Loucy (cell line): ENCODE measurements at regions not wholly inside any gene's neighbourhood (a gene's known extent, or its start where the extent isn't known, plus 50 kb on each side); places are given as distances from the start of the nearest gene placed in this dataset.
"Not testable (repeated sequence)": the region's sequence is repeated elsewhere in the genome, so short reads cannot be mapped to it uniquely, and the experiment has no call there.

Experiments used
- H2AFZ ChIP-seq: fragments of 200-600 bp; sonication (generic); 2 replicates; pipeline ENCODE4 v1.6.0; 2016; ENCODE audit warnings: antibody characterized with exemption, mild to moderate bottlenecking, low read length, moderate library complexity
- H3F3A ChIP-seq: fragments of 200-600 bp; 2 replicates; pipeline ENCODE4 v1.6.0; 2016; ENCODE audit warnings: antibody characterized with exemption, low read depth, mild to moderate bottlenecking
- H3K27me3 ChIP-seq: fragments of 200-600 bp; sonication (generic); 2 replicates; pipeline ENCODE4 v1.6.1; 2014; ENCODE audit warnings: low read length, mild to moderate bottlenecking; ENCODE audit not compliant: insufficient read depth, poor library complexity, severe bottlenecking
- H3K36me3 ChIP-seq: fragments of 200-600 bp; sonication (generic); 2 replicates; pipeline ENCODE4 v1.6.1; 2016; ENCODE audit warnings: low read length; ENCODE audit not compliant: insufficient read depth
- H3K4me1 ChIP-seq: fragments of 200-600 bp; sonication (generic); 2 replicates; pipeline ENCODE4 v1.5.1; 2014; ENCODE audit warnings: low read length, mild to moderate bottlenecking; ENCODE audit not compliant: insufficient read depth, poor library complexity, severe bottlenecking
- H3K4me2 ChIP-seq: fragments of 200-600 bp; sonication (generic); 2 replicates; pipeline ENCODE4 v1.6.0; 2014; ENCODE audit warnings: antibody characterized with exemption, low read length, low read depth, mild to moderate bottlenecking; ENCODE audit not compliant: poor library complexity, severe bottlenecking
- H3K4me3 ChIP-seq: fragments of 200-600 bp; sonication (generic); 2 replicates; pipeline ENCODE4 v1.5.1; 2014; ENCODE audit warnings: low read length, mild to moderate bottlenecking, mixed read lengths; ENCODE audit not compliant: poor library complexity, severe bottlenecking
- H3K79me2 ChIP-seq: fragments of 200-600 bp; sonication (generic); 2 replicates; pipeline ENCODE4 v1.6.1; 2014; ENCODE audit warnings: low read length; ENCODE audit not compliant: insufficient read depth
- H3K9ac ChIP-seq: fragments of 200-600 bp; sonication (generic); 2 replicates; pipeline ENCODE4 v1.6.0; 2014; ENCODE audit warnings: mild to moderate bottlenecking, low read depth, low read length, moderate library complexity; ENCODE audit not compliant: poor library complexity, severe bottlenecking
- H3K9me2 ChIP-seq: fragments of 200-600 bp; sonication (generic); replicated peaks from 2 replicates; pipeline ENCODE4 v1.6.1; 2016; ENCODE audit warnings: low read depth, low read length, mixed read lengths
- H3K9me3 ChIP-seq: fragments of 200-600 bp; sonication (generic); 2 replicates; pipeline ENCODE4 v1.6.1; 2014; ENCODE audit warnings: mild to moderate bottlenecking, antibody characterized with exemption, low read length, low read depth; ENCODE audit not compliant: insufficient read depth
- H4K20me1 ChIP-seq: fragments of 200-600 bp; sonication (generic); 2 replicates; pipeline ENCODE4 v1.6.0; 2014; ENCODE audit warnings: antibody characterized with exemption, low read length, mild to moderate bottlenecking; ENCODE audit not compliant: insufficient read depth, poor library complexity, severe bottlenecking
- EZH2phosphoT487 ChIP-seq: fragments of 200-600 bp; IDR thresholded peaks from 2 replicates; pipeline ENCODE4 v1.6.1; 2018; ENCODE audit warnings: antibody characterized with exemption, mild to moderate bottlenecking, moderate library complexity, borderline replicate concordance
- TF ChIP-seq, protein P1 (sequence below): fragments of 200-600 bp; sonication (generic); conservative IDR thresholded peaks from 2 replicates; pipeline ENCODE4 v1.5.1; 2014; ENCODE audit warnings: mild to moderate bottlenecking, antibody characterized with exemption, low read length

- Histone ChIP-seq H3F3A (no peaks in the 10 kb centered on the region), H3K79me2 (no peaks in the 10 kb centered on the region), H4K20me1 (no peaks in the 10 kb centered on the region), H3K27me3 (no peaks in the 10 kb centered on the region), H3K9me2 (no peaks in the 10 kb centered on the region), H3K9ac (no peak overlapping the region), H3K9me3 (no peaks in the 10 kb centered on the region), H2AFZ (no peak overlapping the region), H3K4me3 (no peak overlapping the region), H3K4me1 (no peaks in the 10 kb centered on the region), H3K36me3 (no peaks in the 10 kb centered on the region), H3K4me2 (no peak overlapping the region)
- TF ChIP-seq, protein P1, sequence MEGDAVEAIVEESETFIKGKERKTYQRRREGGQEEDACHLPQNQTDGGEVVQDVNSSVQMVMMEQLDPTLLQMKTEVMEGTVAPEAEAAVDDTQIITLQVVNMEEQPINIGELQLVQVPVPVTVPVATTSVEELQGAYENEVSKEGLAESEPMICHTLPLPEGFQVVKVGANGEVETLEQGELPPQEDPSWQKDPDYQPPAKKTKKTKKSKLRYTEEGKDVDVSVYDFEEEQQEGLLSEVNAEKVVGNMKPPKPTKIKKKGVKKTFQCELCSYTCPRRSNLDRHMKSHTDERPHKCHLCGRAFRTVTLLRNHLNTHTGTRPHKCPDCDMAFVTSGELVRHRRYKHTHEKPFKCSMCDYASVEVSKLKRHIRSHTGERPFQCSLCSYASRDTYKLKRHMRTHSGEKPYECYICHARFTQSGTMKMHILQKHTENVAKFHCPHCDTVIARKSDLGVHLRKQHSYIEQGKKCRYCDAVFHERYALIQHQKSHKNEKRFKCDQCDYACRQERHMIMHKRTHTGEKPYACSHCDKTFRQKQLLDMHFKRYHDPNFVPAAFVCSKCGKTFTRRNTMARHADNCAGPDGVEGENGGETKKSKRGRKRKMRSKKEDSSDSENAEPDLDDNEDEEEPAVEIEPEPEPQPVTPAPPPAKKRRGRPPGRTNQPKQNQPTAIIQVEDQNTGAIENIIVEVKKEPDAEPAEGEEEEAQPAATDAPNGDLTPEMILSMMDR: no peak
- TF ChIP-seq EZH2phosphoT487: no peak
Measured at GRCh38 chrX:139446832-139447231, 83.7 kb upstream of the F9 start.

GRCh38 chrX:139429913-139430312 is 100.6 kb upstream of the F9 start:
- TF ChIP-seq EZH2phosphoT487: no peak
- TF ChIP-seq, protein P1: no peak
- Histone ChIP-seq H3K4me2 (no peak overlapping the region), H3K9ac (no peak overlapping the region)

DNA sequence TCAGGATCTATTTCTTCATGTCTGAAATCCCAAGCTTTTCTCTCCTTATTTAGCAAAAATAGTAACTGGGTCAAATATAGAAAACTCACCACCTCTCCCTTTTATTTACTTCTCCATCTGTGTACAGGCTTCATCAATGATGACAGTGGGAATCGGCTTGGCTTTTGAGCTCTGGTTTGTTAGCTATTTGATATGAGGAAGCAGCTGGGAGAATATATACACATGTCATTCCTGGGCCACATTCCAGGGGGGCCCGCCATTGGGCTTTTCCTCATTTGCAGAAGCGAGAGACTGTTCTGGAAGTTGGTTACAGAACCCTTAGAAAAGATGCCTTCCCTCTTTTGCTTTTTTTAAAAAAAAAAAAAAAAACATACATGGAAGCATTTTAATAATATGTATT is 107.4 kb upstream of the F9 start:
- H3K27me3 ChIP-seq: no peaks in the 10 kb centered on the region
- H3K79me2 ChIP-seq: no peaks in the 10 kb centered on the region
- H3K9ac ChIP-seq: no peak overlapping the region
- no peaks in the 10 kb centered on the region for H4K20me1 ChIP-seq
- no peaks in the 10 kb centered on the region for H3F3A ChIP-seq
- H3K4me3 ChIP-seq: no peak overlapping the region
- no peak overlapping the region for H2AFZ ChIP-seq
- TF ChIP-seq EZH2phosphoT487: no peak
- TF ChIP-seq, protein P1: no peak
- H3K4me2 ChIP-seq: no peak overlapping the region
- no peaks in the 10 kb centered on the region for H3K36me3 ChIP-seq
- no peaks in the 10 kb centered on the region for H3K4me1 ChIP-seq
- no peaks in the 10 kb centered on the region for H3K9me3 ChIP-seq
- no peaks in the 10 kb centered on the region for H3K9me2 ChIP-seq

More at GRCh38 chrX:139429913-139430312, 100.6 kb upstream of the F9 start:
- Histone ChIP-seq H3K9me2 (no peaks in the 10 kb centered on the region), H3F3A (no peaks in the 10 kb centered on the region), H3K9me3 (no peaks in the 10 kb centered on the region), H3K4me1 (no peaks in the 10 kb centered on the region), H4K20me1 (no peaks in the 10 kb centered on the region), H3K79me2 (no peaks in the 10 kb centered on the region), H2AFZ (no peak overlapping the region), H3K27me3 (no peaks in the 10 kb centered on the region), H3K4me3 (no peak overlapping the region), H3K36me3 (no peaks in the 10 kb centered on the region)

GRCh38 chrX:139398258-139398657 is 132.3 kb upstream of the F9 start:
- not testable (repeated sequence) for H3K4me1 ChIP-seq, H3K9me3 ChIP-seq, H2AFZ ChIP-seq, H3K9me2 ChIP-seq, H3K36me3 ChIP-seq, H3K4me2 ChIP-seq, H3K79me2 ChIP-seq, H3K27me3 ChIP-seq, H3K4me3 ChIP-seq, H3F3A ChIP-seq, H3K9ac ChIP-seq, H4K20me1 ChIP-seq
